Nephron progenitor cell (in vitro differentiated cells): ENCODE measurements at regions not wholly inside any gene's neighbourhood (a gene's known extent, or its start where the extent isn't known, plus 50 kb on each side); places are given as distances from the start of the nearest gene placed in this dataset.

ENCODE experiments used
- DNase-seq: peaks from one replicate; pipeline ENCODE4 v3.0.0; 2021
- H3K27ac Mint-ChIP-seq: 2 replicates; pipeline ENCODE4 v1.8.0; 2021; ENCODE audit warnings: mild to moderate bottlenecking, moderate library complexity, mixed read lengths
- H3K27me3 Mint-ChIP-seq: 2 replicates; pipeline ENCODE4 v1.8.0; 2021; ENCODE audit warnings: mild to moderate bottlenecking, low read depth, mixed read lengths; ENCODE audit not compliant: poor library complexity
- H3K36me3 Mint-ChIP-seq: 2 replicates; pipeline ENCODE4 v1.8.0; 2021; ENCODE audit warnings: low read depth, mixed read lengths
- H3K4me1 Mint-ChIP-seq: 2 replicates; pipeline ENCODE4 v1.8.0; 2021; ENCODE audit warnings: mixed read lengths
- H3K4me3 Mint-ChIP-seq: 2 replicates; pipeline ENCODE4 v1.8.0; 2021; ENCODE audit warnings: mild to moderate bottlenecking, moderate library complexity, mixed read lengths
- H3K9me3 Mint-ChIP-seq: 2 replicates; pipeline ENCODE4 v1.8.0; 2021; ENCODE audit warnings: mild to moderate bottlenecking, moderate library complexity, mixed read lengths
- CTCF ChIP-seq: fragments of 200-600 bp; sonication (generic); IDR thresholded peaks from 2 replicates; pipeline ENCODE4 v1.5.0; 2021; ENCODE audit warnings: antibody characterized with exemption

DNA sequence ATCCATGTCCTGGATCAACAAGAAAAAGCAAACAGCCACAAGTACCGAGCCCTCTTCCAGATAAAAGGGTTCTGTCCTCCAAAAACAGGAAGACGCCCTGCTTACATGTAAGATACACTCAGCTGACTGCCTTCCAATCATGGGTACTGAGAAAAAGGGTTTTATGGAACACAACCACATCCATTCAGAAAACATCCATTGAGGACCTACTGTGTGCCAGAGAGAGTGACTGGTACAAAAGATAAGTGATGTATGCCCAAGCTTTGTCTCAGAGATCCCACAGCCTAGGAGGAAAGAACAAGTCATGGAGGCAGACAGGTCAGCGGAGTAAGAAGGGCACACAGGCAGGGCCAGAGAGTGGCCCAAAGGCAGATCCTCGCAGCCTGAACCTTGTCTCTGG lies 94.8 kb upstream of the SSTR4 start:
- Mint-ChIP-seq H3K4me1 (no peaks in the 10 kb centered on the region), H3K36me3 (no peaks in the 10 kb centered on the region), H3K27me3 (peaks cover 10% of the 10 kb centered on the region), H3K27ac (no peak overlapping the region), H3K9me3 (peaks cover 13% of the 10 kb centered on the region), H3K4me3 (no peak overlapping the region)
- no peak for DNase-seq
- TF ChIP-seq CTCF = no peak

DNA sequence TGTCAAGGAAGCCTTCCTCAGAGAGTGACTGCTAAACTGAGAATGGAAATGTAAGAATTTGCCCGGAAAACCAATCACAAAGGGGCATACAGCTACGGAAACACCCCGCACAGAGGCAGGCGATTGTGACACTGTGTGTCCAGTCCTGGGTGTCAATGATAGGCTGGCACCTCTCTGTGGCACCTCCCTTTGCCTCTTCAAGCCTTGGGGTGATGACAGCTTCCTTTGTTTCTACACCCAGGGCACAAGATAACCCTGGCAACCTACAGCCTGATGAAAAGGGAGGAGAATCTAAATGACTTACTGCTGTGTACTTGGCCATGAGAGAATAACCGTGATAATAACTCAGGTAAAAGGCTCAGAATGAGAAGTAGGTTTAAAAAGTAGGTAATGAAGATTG lies 93.6 kb upstream of the SSTR4 start:
- Mint-ChIP-seq H3K4me1 (no peaks in the 10 kb centered on the region), H3K4me3 (no peak overlapping the region), H3K36me3 (no peaks in the 10 kb centered on the region), H3K27me3 (peaks cover 18% of the 10 kb centered on the region), H3K9me3 (peaks cover 12% of the 10 kb centered on the region), H3K27ac (no peak overlapping the region)
- no peak for DNase-seq
- TF ChIP-seq CTCF = no peak

- Mint-ChIP-seq H3K36me3 (no peaks in the 10 kb centered on the region), H3K27me3 (peaks cover 18% of the 10 kb centered on the region), H3K9me3 (peaks cover 4% of the 10 kb centered on the region), H3K27ac (no peak overlapping the region), H3K4me3 (no peak overlapping the region), H3K4me1 (no peaks in the 10 kb centered on the region)
- no peak for TF ChIP-seq CTCF
- DNase-seq = no peak
These were observed 92.4 kb upstream of the SSTR4 start for GRCh38 chr20:22942742-22943141.

DNA sequence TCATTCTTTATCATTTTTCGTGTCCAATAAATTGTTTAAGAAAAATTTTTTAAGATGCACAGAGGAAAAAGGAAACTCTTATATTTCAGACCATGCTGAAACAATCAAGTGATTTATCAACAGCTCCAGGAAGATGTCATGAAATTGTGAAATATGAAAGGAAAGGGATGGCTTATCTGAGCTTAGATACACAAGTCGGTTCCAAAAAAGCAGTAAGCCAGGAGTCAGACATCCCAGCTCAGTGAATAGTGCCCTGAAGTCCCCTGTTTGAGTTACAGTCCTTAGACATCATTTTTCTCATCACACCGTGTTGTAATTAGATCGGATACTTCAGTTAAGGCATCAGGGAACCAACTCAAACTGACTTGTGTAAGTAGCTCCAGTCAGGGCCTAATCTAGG lies 91.0 kb upstream of the SSTR4 start:
- H3K36me3 Mint-ChIP-seq = no peaks in the 10 kb centered on the region
- H3K4me3 Mint-ChIP-seq = no peak overlapping the region
- no peaks in the 10 kb centered on the region for H3K4me1 Mint-ChIP-seq
- TF ChIP-seq CTCF = no peak
- H3K27ac Mint-ChIP-seq = no peak overlapping the region
- H3K27me3 Mint-ChIP-seq = peaks cover 15% of the 10 kb centered on the region
- peaks cover 4% of the 10 kb centered on the region for H3K9me3 Mint-ChIP-seq
- no peak for DNase-seq

- Mint-ChIP-seq H3K27me3 (peaks cover 15% of the 10 kb centered on the region), H3K27ac (no peak overlapping the region), H3K36me3 (no peaks in the 10 kb centered on the region), H3K4me3 (no peak overlapping the region), H3K9me3 (peaks cover 4% of the 10 kb centered on the region), H3K4me1 (no peaks in the 10 kb centered on the region)
- DNase-seq = no peak
- no peak for TF ChIP-seq CTCF
These were observed 90.2 kb upstream of the SSTR4 start for GRCh38 chr20:22944936-22945335.

GRCh38 chr20:22946596-22946995 lies 88.5 kb upstream of the SSTR4 start:
- peaks cover 4% of the 10 kb centered on the region for H3K9me3 Mint-ChIP-seq
- H3K36me3 Mint-ChIP-seq = no peaks in the 10 kb centered on the region
- H3K27ac Mint-ChIP-seq = no peak overlapping the region
- H3K4me1 Mint-ChIP-seq = no peaks in the 10 kb centered on the region
- no peak for TF ChIP-seq CTCF
- peaks cover 12% of the 10 kb centered on the region for H3K27me3 Mint-ChIP-seq
- no peak overlapping the region for H3K4me3 Mint-ChIP-seq
- no peak for DNase-seq
